ENCODE measurements at regions not wholly inside any gene's neighbourhood (a gene's known extent, or its start where the extent isn't known, plus 50 kb on each side); places are given as distances from the start of the nearest gene placed in this dataset.

- no peak for TF ChIP-seq GATA2 (IDR thresholded peaks at IDR 0.05; ENCODE audit: low read depth, low read length)
- no peak for TF ChIP-seq GATA3 (IDR thresholded peaks at IDR 0.05; ENCODE audit: low read depth, low read length)
Measured at GRCh38 chr16:60001523-60001922, 1267.4 kb upstream of the GOT2 start.

Measured in SH-SY5Y (cell line).